Activated T-helper 1 cell treated with Interleukin-2 at 50 U/mL for 16 hours (primary cell): ENCODE measurements at regions not wholly inside any gene's neighbourhood (a gene's known extent, or its start where the extent isn't known, plus 50 kb on each side); places are given as distances from the start of the nearest gene placed in this dataset.
"Not testable (repeated sequence)": the region's sequence is repeated elsewhere in the genome, so short reads cannot be mapped to it uniquely, and the experiment has no call there.

Source experiments
- DNase-seq: peaks from one replicate; pipeline ENCODE4 v3.0.0-alpha.2; 2020; ENCODE audit warnings: low read depth

DNA sequence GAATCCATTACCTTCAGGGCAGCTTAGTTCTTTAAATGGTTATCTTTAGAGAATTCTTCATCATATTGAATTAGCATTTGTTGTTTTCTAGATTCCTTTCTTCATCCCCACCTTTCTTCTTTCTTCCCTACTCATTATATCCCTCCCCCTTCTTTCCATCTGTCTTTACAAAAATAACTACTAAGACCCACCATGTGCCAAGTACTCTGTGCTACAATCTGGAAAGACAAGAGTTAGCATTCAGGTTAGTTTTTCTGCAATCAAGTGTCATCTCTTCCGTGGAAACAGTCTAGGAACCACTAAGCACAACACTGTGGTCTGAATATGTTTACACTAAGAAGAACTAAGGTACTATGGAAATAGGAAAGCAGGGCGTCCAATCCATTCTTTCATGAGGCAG, 897.4 kb upstream of the TENM4 start:
- DNase-seq: no peak

- DNase-seq: no peak
Measured at GRCh38 chr11:80331694-80332093, 890.9 kb upstream of the TENM4 start.

- no peak for DNase-seq
Measured at GRCh38 chr11:80330264-80330663, 889.4 kb upstream of the TENM4 start.

- no peak for DNase-seq
Measured at GRCh38 chr11:80328774-80329173, 887.9 kb upstream of the TENM4 start.

- no peak for DNase-seq
Measured at GRCh38 chr11:80327956-80328614, 887.3 kb upstream of the TENM4 start.

GRCh38 chr11:80321786-80322185, 881.0 kb upstream of the TENM4 start:
- DNase-seq: no peak

- DNase-seq: no peak
Measured at GRCh38 chr11:80320765-80321164, 879.9 kb upstream of the TENM4 start.

DNA sequence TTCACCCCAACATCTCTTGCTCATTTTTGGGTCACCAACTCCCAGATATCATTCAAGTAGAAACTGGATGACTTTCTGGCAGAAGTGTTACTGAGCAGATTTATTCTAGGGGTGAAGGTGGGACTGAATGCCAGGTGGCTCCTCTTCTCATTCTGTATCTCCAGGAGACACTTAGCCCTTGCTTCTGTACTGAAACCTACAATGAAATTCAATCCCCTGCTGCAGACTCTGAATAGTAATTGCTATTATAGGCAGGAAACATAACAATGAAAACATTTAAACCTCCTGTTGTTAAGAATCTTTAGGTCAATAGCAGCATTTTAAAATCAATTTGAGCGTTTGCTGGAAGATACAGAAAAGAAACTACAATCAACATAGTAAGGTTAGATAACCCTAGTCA, 879.4 kb upstream of the TENM4 start:
- no peak for DNase-seq

GRCh38 chr11:80317612-80318011, 876.8 kb upstream of the TENM4 start:
- no peak for DNase-seq

DNA sequence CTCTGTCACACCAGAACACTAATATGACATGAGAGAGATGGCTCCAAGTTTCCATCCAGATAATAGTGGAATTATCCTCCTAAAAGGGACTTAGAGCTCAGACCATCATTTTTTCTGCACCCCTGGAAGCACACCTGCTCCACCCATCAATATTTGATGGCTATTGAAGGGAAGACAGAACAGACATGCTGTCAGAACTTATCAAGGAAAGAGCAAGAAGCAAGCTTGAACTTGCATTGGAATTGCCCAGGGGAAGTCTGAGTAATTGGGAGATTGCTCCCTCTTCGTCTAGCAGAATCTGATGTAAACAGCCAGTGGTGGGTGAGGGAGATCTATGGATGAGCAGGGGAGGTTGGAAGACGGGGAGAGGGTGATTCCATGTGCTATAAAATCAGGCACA, 874.4 kb upstream of the TENM4 start:
- no peak for DNase-seq

- DNase-seq: no peak
Measured at GRCh38 chr11:80309301-80309700, 868.5 kb upstream of the TENM4 start.

GRCh38 chr11:80307676-80308075, 866.8 kb upstream of the TENM4 start:
- no peak for DNase-seq

- no peak for DNase-seq
Measured at GRCh38 chr11:80297858-80298632, 857.2 kb upstream of the TENM4 start.

- no peak for DNase-seq
Measured at GRCh38 chr11:80293293-80293692, 852.5 kb upstream of the TENM4 start.

- DNase-seq: no peak
Measured at GRCh38 chr11:80284946-80285785, 844.3 kb upstream of the TENM4 start.

DNA sequence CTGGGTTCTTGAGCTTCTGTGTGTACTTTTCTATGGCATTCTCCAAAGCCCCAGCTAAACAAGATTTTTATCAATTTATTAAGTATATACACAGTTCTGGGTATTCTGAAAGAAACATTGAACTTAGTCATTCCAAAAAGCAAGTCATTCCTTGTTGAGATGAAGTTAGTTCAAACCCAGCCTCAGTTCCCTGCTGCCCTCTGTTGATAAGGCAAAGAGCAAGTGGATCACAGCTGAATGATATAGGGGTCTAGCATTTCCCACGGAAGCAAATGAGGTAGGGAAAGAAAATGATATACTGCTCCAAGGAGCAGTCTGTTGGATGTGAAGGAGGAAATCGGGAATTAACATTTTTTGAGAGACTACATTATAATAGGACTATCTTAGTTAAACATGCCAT, 841.8 kb upstream of the TENM4 start:
- DNase-seq: no peak

- DNase-seq: no peak
Measured at GRCh38 chr11:80281194-80281593, 840.4 kb upstream of the TENM4 start.

- no peak for DNase-seq
Measured at GRCh38 chr11:80280737-80281136, 839.9 kb upstream of the TENM4 start.

- DNase-seq: no peak
Measured at GRCh38 chr11:80261776-80262175, 820.9 kb upstream of the TENM4 start.

GRCh38 chr11:80257319-80258015, 816.6 kb upstream of the TENM4 start:
- DNase-seq: not testable (repeated sequence)

GRCh38 chr11:80255021-80255420, 814.2 kb upstream of the TENM4 start:
- no peak for DNase-seq

DNA sequence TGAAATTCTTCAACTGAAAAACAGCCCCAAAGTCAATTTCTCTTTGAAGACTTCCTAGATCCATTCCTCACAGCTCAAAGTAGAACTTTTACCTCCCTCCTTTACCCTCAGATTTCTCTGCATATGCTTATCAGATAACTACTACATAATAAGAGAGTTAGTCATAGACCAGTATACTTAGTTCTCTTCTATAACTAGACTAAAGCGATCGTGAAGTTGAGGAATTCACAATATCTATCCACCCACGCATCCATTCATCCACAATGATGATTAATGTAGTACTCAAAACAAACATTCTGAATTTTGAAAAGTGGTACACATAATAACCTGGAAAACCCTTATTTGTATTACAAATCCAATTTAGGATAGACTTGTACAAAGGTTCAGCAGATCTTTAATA, 800.9 kb upstream of the TENM4 start:
- DNase-seq: no peak
